ENCODE measurements at regions not wholly inside any gene's neighbourhood (a gene's known extent, or its start where the extent isn't known, plus 50 kb on each side); places are given as distances from the start of the nearest gene placed in this dataset.

- TF ChIP-seq EP300 (IDR thresholded peaks at IDR 0.05): no peak
- TF ChIP-seq, protein P1, sequence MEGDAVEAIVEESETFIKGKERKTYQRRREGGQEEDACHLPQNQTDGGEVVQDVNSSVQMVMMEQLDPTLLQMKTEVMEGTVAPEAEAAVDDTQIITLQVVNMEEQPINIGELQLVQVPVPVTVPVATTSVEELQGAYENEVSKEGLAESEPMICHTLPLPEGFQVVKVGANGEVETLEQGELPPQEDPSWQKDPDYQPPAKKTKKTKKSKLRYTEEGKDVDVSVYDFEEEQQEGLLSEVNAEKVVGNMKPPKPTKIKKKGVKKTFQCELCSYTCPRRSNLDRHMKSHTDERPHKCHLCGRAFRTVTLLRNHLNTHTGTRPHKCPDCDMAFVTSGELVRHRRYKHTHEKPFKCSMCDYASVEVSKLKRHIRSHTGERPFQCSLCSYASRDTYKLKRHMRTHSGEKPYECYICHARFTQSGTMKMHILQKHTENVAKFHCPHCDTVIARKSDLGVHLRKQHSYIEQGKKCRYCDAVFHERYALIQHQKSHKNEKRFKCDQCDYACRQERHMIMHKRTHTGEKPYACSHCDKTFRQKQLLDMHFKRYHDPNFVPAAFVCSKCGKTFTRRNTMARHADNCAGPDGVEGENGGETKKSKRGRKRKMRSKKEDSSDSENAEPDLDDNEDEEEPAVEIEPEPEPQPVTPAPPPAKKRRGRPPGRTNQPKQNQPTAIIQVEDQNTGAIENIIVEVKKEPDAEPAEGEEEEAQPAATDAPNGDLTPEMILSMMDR (IDR thresholded peaks at IDR 0.05): no peak
These were observed 240.9 kb upstream of the CADM2 start for GRCh38 chr3:84717894-84718293.
